Transverse colon (tissue), 3 donors: ENCODE measurements at regions not wholly inside any gene's neighbourhood (a gene's known extent, or its start where the extent isn't known, plus 50 kb on each side); places are given as distances from the start of the nearest gene placed in this dataset.

Experiments
- POLR2A ChIP-seq: fragments of 450-650 bp; IDR thresholded peaks from one replicate; pipeline ENCODE4 v1.6.1; 2016; ENCODE audit warnings: antibody characterized with exemption, mild to moderate bottlenecking, moderate library complexity
- TF ChIP-seq, protein P1 (sequence below), 5 experiments: fragments of 200-600 bp in 3 of 5; fragments of 450-650 bp in 2 of 5; sonication (generic) in 3 of 5; IDR thresholded peaks; 1 replicate in 2 of 5; 2 replicates in 3 of 5; pipeline ENCODE4 v1.5.1; 2016 to 2017; ENCODE audit warnings: antibody characterized with exemption in 5 of 5, inconsistent platforms in 3 of 5, mild to moderate bottlenecking in 2 of 5, moderate library complexity in 1 of 5

DNA sequence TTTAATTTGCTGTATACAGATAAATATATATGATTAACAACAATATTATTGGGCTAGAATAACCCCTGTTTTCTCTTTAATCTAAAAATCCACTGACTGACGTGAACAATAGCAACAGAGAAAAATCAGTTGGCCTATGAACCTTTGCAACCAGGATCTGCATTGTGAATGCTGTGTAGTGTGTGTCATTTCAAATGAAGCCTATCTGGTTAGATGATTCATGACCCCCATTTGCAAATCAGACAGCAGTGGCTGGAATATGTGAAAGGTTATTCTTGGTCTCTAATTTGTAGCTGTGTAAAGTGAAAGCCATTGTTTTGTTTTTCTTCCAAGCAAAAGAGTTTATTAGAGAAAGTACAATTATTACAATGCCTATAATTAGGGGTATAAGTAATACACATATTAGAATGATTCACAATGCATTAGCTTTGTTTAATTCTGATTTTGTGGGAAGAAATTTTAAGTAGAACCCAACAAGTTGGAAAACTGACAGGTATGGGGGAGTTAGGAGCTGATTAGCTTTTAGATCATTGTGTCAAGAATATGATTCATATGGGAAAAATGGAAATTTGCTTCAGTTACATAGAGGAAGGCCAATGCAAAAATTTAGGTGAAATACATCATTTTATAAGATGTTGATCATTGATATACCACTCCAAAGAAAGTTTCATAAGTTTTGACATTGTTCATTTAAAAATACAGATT is 1362.2 kb upstream of the TMEFF2 start:
- TF ChIP-seq POLR2A, result no peak
- TF ChIP-seq, protein P1, sequence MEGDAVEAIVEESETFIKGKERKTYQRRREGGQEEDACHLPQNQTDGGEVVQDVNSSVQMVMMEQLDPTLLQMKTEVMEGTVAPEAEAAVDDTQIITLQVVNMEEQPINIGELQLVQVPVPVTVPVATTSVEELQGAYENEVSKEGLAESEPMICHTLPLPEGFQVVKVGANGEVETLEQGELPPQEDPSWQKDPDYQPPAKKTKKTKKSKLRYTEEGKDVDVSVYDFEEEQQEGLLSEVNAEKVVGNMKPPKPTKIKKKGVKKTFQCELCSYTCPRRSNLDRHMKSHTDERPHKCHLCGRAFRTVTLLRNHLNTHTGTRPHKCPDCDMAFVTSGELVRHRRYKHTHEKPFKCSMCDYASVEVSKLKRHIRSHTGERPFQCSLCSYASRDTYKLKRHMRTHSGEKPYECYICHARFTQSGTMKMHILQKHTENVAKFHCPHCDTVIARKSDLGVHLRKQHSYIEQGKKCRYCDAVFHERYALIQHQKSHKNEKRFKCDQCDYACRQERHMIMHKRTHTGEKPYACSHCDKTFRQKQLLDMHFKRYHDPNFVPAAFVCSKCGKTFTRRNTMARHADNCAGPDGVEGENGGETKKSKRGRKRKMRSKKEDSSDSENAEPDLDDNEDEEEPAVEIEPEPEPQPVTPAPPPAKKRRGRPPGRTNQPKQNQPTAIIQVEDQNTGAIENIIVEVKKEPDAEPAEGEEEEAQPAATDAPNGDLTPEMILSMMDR (IDR thresholded peaks at IDR 0.05), result no peak
